Epithelial cell of proximal tubule (primary cell): ENCODE measurements at regions not wholly inside any gene's neighbourhood (a gene's known extent, or its start where the extent isn't known, plus 50 kb on each side); places are given as distances from the start of the nearest gene placed in this dataset.

Experiments used
- DNase-seq: peaks from one replicate; pipeline ENCODE4 v3.0.0-alpha.2; 2011; ENCODE audit warnings: low read depth
- H3K4me3 ChIP-seq: 2 replicates; pipeline ENCODE4 v1.5.1; 2011; ENCODE audit warnings: low read depth, mild to moderate bottlenecking, low read length
- TF ChIP-seq, protein P1 (sequence below): conservative IDR thresholded peaks from 2 replicates; pipeline ENCODE4 v1.5.1; 2012; ENCODE audit warnings: low read depth, mild to moderate bottlenecking, low read length

DNA sequence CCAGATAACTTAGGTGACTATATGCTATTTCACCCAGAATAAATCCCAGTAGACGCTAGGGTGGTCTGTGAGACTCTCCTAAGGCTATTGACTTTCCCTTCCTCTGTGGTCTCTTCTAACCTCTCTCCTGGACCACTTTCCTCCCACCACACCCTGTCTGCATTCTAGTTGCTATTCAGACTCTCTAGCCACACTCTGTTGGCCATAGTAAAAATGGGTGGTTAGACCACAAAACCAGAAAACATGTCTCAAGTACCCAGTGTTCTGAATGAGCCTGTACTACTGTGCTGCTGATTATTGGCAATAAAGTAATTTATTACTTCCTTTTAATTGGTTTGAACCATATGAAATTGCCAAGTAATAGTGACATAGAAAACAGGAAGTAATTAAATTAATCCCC is 240.8 kb downstream of the KIF20B start:
- TF ChIP-seq, protein P1, sequence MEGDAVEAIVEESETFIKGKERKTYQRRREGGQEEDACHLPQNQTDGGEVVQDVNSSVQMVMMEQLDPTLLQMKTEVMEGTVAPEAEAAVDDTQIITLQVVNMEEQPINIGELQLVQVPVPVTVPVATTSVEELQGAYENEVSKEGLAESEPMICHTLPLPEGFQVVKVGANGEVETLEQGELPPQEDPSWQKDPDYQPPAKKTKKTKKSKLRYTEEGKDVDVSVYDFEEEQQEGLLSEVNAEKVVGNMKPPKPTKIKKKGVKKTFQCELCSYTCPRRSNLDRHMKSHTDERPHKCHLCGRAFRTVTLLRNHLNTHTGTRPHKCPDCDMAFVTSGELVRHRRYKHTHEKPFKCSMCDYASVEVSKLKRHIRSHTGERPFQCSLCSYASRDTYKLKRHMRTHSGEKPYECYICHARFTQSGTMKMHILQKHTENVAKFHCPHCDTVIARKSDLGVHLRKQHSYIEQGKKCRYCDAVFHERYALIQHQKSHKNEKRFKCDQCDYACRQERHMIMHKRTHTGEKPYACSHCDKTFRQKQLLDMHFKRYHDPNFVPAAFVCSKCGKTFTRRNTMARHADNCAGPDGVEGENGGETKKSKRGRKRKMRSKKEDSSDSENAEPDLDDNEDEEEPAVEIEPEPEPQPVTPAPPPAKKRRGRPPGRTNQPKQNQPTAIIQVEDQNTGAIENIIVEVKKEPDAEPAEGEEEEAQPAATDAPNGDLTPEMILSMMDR = no peak
- H3K4me3 ChIP-seq = no peak overlapping the region
- no peak for DNase-seq

DNA sequence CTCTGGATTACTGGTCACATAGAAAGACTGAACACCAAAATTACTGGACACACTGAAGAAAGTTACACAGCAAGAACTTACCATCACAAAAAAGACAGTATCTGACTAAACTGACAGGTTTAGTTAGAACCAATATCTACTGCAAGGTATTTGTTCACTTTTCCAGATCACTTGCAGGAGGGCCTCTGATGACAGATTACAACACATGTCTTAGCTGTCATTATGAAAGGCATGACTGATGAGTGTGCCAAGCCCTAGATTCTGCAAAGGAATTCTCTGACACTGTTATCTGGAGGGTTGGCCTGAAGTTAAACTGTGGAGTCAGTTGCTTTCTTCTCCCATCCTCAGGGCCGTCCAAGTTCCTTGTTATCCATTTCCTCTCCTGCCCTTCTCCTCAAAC is 242.7 kb downstream of the KIF20B start:
- H3K4me3 ChIP-seq = no peak overlapping the region
- TF ChIP-seq, protein P1 = no peak
- no peak for DNase-seq

DNA sequence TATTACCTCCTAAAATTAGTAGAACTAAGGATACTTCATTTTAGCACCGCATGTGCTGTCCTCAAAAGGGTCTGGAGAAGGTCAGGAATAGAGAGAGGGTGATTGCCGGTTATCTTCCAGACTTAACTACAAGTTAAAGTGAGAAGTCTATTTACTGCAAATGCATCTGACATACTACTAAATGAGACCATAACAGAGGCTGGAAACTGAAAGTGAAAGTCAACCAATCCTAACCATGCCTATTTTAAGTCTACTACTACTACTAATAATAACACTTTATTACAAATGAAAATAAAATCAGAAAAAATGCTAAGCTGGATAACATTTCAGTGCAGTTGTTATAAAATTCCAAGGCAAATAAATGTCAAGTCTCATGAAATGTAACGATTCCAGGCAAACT is 244.7 kb downstream of the KIF20B start:
- DNase-seq = no peak
- H3K4me3 ChIP-seq = no peak overlapping the region

DNA sequence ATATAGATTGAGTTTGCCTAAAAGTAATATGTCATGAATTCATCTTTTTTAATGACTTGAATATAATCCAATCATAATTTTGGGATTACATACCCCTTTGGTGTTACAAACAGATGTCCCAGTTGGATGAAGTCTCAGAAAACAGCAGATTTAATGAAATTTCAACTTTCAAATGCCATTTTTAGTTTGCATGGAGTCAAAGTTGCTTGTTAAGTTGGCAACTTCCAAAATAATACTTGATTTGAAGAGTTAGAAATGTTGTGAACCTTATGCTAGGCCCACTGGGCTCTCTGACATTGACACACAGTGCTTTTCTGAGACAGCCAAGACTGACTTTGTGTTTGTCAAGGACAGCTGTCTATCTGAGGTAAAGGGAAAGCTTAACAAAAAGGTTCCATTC is 248.1 kb downstream of the KIF20B start:
- H3K4me3 ChIP-seq = no peak overlapping the region
- no peak for DNase-seq

More for the DNA sequence above, 244.7 kb downstream of the KIF20B start:
- TF ChIP-seq, protein P1 = no peak

DNA sequence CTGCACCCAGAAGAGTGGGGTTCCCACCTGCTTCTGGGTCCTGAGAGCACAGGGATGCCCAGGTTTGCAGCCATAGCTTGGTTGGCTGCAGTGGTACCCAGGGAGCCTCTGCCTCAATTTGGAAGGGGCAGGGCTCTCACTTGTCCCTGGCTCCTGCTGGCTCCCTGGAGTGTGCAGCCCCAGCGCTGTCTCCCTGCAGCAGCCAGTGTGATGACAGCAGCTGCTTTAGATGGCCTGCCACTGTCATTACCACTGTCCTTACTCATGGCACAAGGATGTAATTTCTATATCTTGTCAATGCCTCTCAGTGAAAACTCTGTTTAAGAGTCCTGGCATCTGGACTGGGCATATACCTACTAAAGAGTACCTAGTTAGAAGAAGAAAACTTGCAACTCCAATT is 250.9 kb downstream of the KIF20B start:
- no peak for DNase-seq
- TF ChIP-seq, protein P1 = no peak
- no peak overlapping the region for H3K4me3 ChIP-seq

More for the DNA sequence above, 248.1 kb downstream of the KIF20B start:
- TF ChIP-seq, protein P1 = no peak

DNA sequence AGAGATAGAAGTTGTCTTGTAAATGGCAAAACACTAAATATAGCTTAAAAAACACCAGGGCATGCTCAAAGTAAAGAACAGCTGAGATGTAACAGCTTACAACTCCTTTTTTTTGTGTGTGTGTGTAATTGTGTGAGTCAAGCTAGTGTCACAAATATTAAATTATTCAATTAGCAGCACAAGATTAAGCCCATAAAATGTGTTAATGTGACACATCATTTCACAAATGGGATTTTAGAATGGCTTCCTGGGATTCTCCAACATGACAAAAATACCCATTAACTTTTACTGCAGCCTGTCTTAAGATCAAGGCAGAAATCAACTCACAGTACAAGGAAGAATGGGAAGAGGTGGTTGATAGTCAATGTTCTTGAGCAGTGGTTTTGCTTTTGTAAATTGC is 251.4 kb downstream of the KIF20B start:
- no peak overlapping the region for H3K4me3 ChIP-seq
- DNase-seq = no peak
- TF ChIP-seq, protein P1 = no peak

DNA sequence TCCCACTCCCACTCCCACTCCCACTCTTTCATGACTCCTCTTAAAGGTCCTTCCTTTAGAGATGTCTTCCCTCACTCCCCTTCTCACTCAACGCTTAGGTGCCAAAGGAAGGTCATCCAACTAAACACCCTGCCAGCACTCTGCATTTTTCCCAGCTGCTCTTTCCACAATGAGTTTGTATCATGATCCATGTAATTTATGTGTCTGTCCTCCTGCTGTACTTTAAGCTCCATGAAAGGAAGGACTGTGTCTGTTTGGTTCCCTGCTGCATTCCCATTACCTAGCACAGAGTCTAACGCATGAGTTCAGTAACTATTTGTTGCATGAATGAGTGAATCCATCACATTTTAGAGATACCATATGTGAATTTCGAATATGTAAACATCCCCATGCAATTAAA is 252.7 kb downstream of the KIF20B start:
- no peak for DNase-seq
- TF ChIP-seq, protein P1 = no peak
- H3K4me3 ChIP-seq = no peak overlapping the region
